Osteocyte (in vitro differentiated cells): ENCODE measurements at regions not wholly inside any gene's neighbourhood (a gene's known extent, or its start where the extent isn't known, plus 50 kb on each side); places are given as distances from the start of the nearest gene placed in this dataset.

Experiments
- DNase-seq: peaks from one replicate; pipeline ENCODE4 v3.0.0; 2021; ENCODE audit warnings: mixed read lengths; ENCODE audit not compliant: unreplicated experiment; ENCODE audit errors: extremely low spot score
- H3K27ac Mint-ChIP-seq: one replicate; pipeline ENCODE4 v1.8.0; 2021; ENCODE audit warnings: mild to moderate bottlenecking, mixed read lengths; ENCODE audit not compliant: unreplicated experiment
- H3K27me3 Mint-ChIP-seq: one replicate; pipeline ENCODE4 v1.8.0; 2021; ENCODE audit warnings: mixed read lengths; ENCODE audit not compliant: unreplicated experiment
- H3K36me3 Mint-ChIP-seq: one replicate; pipeline ENCODE4 v1.8.0; 2021; ENCODE audit warnings: mixed read lengths; ENCODE audit not compliant: unreplicated experiment
- H3K4me1 Mint-ChIP-seq: one replicate; pipeline ENCODE4 v1.8.0; 2021; ENCODE audit warnings: mixed read lengths; ENCODE audit not compliant: unreplicated experiment
- H3K4me3 Mint-ChIP-seq: one replicate; pipeline ENCODE4 v1.8.0; 2021; ENCODE audit warnings: mild to moderate bottlenecking, moderate library complexity, mixed read lengths; ENCODE audit not compliant: unreplicated experiment
- H3K9me3 Mint-ChIP-seq: one replicate; pipeline ENCODE4 v1.8.0; 2021; ENCODE audit warnings: mixed read lengths; ENCODE audit not compliant: unreplicated experiment
- TF ChIP-seq, protein P1 (sequence below): fragments of 200-600 bp; sonication (generic); IDR thresholded peaks from 2 replicates; pipeline ENCODE4 v1.5.0; 2021; ENCODE audit warnings: antibody characterized with exemption, mild to moderate bottlenecking, moderate library complexity

- H3K4me1 Mint-ChIP-seq: no peaks in the 10 kb centered on the region
- no peaks in the 10 kb centered on the region for H3K36me3 Mint-ChIP-seq
- no peaks in the 10 kb centered on the region for H3K27me3 Mint-ChIP-seq
- no peaks in the 10 kb centered on the region for H3K9me3 Mint-ChIP-seq
- no peak for DNase-seq
- TF ChIP-seq, protein P1, sequence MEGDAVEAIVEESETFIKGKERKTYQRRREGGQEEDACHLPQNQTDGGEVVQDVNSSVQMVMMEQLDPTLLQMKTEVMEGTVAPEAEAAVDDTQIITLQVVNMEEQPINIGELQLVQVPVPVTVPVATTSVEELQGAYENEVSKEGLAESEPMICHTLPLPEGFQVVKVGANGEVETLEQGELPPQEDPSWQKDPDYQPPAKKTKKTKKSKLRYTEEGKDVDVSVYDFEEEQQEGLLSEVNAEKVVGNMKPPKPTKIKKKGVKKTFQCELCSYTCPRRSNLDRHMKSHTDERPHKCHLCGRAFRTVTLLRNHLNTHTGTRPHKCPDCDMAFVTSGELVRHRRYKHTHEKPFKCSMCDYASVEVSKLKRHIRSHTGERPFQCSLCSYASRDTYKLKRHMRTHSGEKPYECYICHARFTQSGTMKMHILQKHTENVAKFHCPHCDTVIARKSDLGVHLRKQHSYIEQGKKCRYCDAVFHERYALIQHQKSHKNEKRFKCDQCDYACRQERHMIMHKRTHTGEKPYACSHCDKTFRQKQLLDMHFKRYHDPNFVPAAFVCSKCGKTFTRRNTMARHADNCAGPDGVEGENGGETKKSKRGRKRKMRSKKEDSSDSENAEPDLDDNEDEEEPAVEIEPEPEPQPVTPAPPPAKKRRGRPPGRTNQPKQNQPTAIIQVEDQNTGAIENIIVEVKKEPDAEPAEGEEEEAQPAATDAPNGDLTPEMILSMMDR: no peak
- no peak overlapping the region for H3K27ac Mint-ChIP-seq
- no peak overlapping the region for H3K4me3 Mint-ChIP-seq
These were observed 232.0 kb upstream of the SPRY2 start for GRCh38 chr13:80572923-80573316.

- H3K27me3 Mint-ChIP-seq: no peaks in the 10 kb centered on the region
- H3K4me1 Mint-ChIP-seq: no peaks in the 10 kb centered on the region
- H3K27ac Mint-ChIP-seq: no peak overlapping the region
- no peak for DNase-seq
- H3K36me3 Mint-ChIP-seq: no peaks in the 10 kb centered on the region
- TF ChIP-seq, protein P1: no peak
- no peaks in the 10 kb centered on the region for H3K9me3 Mint-ChIP-seq
- H3K4me3 Mint-ChIP-seq: no peak overlapping the region
These were observed 231.5 kb upstream of the SPRY2 start for GRCh38 chr13:80572308-80572922.

GRCh38 chr13:80571346-80572307 lies 230.7 kb upstream of the SPRY2 start:
- Mint-ChIP-seq H3K4me3 (no peak overlapping the region), H3K36me3 (no peaks in the 10 kb centered on the region), H3K27me3 (no peaks in the 10 kb centered on the region), H3K4me1 (no peaks in the 10 kb centered on the region), H3K9me3 (no peaks in the 10 kb centered on the region), H3K27ac (no peak overlapping the region)
- DNase-seq: no peak
- TF ChIP-seq, protein P1: no peak

- peak overlapping the region; percentile 19 for H3K27ac Mint-ChIP-seq
- no peaks in the 10 kb centered on the region for H3K36me3 Mint-ChIP-seq
- DNase-seq: no peak
- TF ChIP-seq, protein P1: no peak
- H3K9me3 Mint-ChIP-seq: no peaks in the 10 kb centered on the region
- no peak overlapping the region for H3K4me3 Mint-ChIP-seq
- H3K27me3 Mint-ChIP-seq: no peaks in the 10 kb centered on the region
- peaks cover 22% of the 10 kb centered on the region for H3K4me1 Mint-ChIP-seq
These were observed 222.5 kb upstream of the SPRY2 start for GRCh38 chr13:80563439-80563838.
